GM19099 (cell line): ENCODE measurements at regions not wholly inside any gene's neighbourhood (a gene's known extent, or its start where the extent isn't known, plus 50 kb on each side); places are given as distances from the start of the nearest gene placed in this dataset.

Source experiments
- POLR2A ChIP-seq: IDR thresholded peaks from 3 replicates; pipeline ENCODE4 v1.6.1; 2011; ENCODE audit warnings: low read depth; ENCODE audit not compliant: insufficient read length; ENCODE audit errors: extremely low read depth

GRCh38 chr10:81792729-81793128 lies 82.3 kb upstream of the NRG3 start:
- TF ChIP-seq POLR2A: no peak

GRCh38 chr10:81806842-81807241 lies 68.2 kb upstream of the NRG3 start:
- no peak for TF ChIP-seq POLR2A

GRCh38 chr10:81814842-81815241 lies 60.2 kb upstream of the NRG3 start:
- no peak for TF ChIP-seq POLR2A

- TF ChIP-seq POLR2A: no peak
Measured at GRCh38 chr10:81817596-81818170, 57.3 kb upstream of the NRG3 start.

GRCh38 chr10:81820418-81820817 lies 54.6 kb upstream of the NRG3 start:
- no peak for TF ChIP-seq POLR2A
